Hematopoietic multipotent progenitor cell treated with erythropoietin and hydrocortisone succinate and interleukin-3 and kit ligand, for 6 days (in vitro differentiated cells): ENCODE measurements at regions not wholly inside any gene's neighbourhood (a gene's known extent, or its start where the extent isn't known, plus 50 kb on each side); places are given as distances from the start of the nearest gene placed in this dataset.
"Not testable (repeated sequence)": the region's sequence is repeated elsewhere in the genome, so short reads cannot be mapped to it uniquely, and the experiment has no call there.

Experiments used
- DNase-seq: peaks from one replicate; pipeline ENCODE4 v3.0.0-alpha.2; 2015

- not testable (repeated sequence) for DNase-seq
Measured at GRCh38 chr13:18624061-18624460, 557.6 kb downstream of the TUBA3C start.

GRCh38 chr13:18618442-18618841 lies 563.2 kb downstream of the TUBA3C start:
- not testable (repeated sequence) for DNase-seq

GRCh38 chr13:18610476-18610875 lies 571.1 kb downstream of the TUBA3C start:
- DNase-seq, result not testable (repeated sequence)

- not testable (repeated sequence) for DNase-seq
Measured at GRCh38 chr13:18609371-18609770, 572.3 kb downstream of the TUBA3C start.

- not testable (repeated sequence) for DNase-seq
Measured at GRCh38 chr13:18608851-18609250, 572.8 kb downstream of the TUBA3C start.

GRCh38 chr13:18600366-18600765 lies 581.3 kb downstream of the TUBA3C start:
- not testable (repeated sequence) for DNase-seq

GRCh38 chr13:18599791-18600211 lies 581.8 kb downstream of the TUBA3C start:
- peak; percentile 2 for DNase-seq

- DNase-seq, result not testable (repeated sequence)
Measured at GRCh38 chr13:18598543-18598942, 583.1 kb downstream of the TUBA3C start.

- not testable (repeated sequence) for DNase-seq
Measured at GRCh38 chr13:18597940-18598339, 583.7 kb downstream of the TUBA3C start.

GRCh38 chr13:18577103-18577502 lies 604.5 kb downstream of the TUBA3C start:
- not testable (repeated sequence) for DNase-seq

GRCh38 chr13:18567890-18568289 lies 613.7 kb downstream of the TUBA3C start:
- DNase-seq, result not testable (repeated sequence)
